HG03045 (cell line): ENCODE measurements at regions not wholly inside any gene's neighbourhood (a gene's known extent, or its start where the extent isn't known, plus 50 kb on each side); places are given as distances from the start of the nearest gene placed in this dataset.
A peak's percentile ranks its signal among the peaks of the same experiment; 100 is the strongest.

Experiments used
- ATAC-seq: cut with Tn5 transposase; IDR thresholded peaks from one replicate; pipeline ENCODE4 v1.9.1; 2021; ENCODE audit warnings: mild to moderate bottlenecking, moderate library complexity; ENCODE audit not compliant: unreplicated experiment

DNA sequence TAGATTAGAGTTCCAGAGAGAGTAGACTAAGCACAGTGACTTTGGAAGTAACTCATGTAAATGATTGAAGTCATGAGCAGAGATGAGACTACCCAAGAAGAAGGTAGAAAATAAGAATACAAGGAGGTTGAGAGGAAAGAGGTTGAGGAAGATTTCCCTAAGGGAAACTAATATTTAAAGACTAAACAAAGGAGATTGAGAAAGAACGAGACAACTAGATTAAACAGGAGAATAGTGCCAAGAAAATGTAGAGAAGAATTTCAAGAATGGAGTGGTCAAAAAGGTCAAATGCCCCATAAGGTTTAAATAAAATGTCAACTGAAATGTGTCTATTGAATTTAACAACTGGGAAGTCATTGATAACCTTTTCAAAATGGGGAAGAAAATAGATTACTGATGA, 59.0 kb downstream of the RPS29 start:
- ATAC-seq: no peak

DNA sequence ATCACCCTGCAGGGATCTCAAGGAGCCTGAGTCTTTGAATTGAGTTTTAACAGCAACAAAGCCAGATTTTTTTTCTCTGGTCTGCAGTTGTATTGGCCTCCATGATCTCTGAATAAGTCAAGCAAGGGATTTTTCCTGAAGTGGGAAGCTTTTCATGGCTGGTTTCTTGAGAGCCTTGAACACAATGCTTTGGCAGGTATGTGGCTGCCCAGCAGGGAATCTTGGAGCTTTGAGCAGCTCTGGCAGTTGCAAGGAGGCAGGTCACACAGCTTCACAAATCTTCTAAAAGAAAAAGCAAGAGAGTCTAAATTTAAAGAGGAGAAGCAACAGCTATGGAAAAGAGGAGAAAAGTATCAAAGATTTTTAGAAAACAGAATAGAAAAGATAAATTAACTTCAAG, 60.1 kb downstream of the RPS29 start:
- ATAC-seq: no peak

DNA sequence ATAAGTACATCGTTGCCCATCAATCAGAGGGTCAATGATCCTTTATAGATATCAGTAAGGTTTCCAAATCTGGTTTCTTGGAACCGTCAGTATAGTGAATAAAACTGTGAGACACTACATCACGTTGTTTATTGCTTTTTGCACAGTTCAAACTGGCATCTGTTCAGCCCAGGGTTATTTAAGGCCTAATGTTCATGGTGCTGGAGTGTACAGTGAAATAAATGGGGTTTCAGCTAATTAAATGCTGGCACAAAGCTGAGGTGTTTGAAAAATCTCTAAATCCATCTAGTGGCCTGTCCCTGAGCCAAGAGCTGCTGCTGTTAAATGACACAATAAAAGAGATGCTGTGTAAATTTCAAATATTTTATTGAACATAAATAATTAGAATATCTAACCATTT, 69.9 kb downstream of the RPS29 start:
- no peak for ATAC-seq

DNA sequence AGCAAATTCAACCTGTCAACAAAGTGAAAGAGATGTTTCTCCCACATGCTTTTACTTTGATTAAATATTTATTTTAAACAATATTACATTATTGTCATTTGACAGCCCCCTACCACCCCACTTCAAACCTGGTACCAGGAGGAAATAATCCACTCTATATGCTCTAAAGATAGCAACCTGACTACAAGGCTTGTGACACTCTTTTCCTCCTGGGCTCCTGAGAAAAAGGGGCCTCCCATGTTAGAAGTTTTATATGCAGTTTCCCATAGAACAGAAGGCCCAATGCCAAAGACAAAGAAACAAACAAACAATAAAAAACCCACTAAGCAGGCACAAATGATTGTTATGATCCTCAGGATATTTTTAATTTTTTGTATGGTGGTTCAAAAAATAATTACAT, 73.6 kb downstream of the RPS29 start:
- ATAC-seq: no peak

DNA sequence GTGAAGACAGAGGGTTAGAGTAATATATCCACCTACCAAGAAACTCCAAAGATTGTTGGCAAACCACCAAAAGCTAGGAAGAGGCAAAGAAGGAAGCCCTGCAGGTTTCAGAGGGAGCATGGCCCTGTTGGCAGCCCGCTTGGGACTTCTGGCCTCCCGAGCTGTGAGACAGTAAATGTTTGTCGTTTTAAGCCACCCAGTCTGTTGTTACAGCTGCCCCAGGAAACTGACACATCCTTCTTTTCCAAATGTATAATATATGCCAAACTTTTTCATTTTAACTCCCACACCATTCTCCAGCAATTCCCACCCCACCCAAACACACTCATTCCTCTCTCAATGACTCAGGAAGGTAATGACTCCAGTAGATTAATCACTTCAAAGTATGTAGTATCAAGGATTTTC, 74.0 kb downstream of the RPS29 start:
- no peak for ATAC-seq

DNA sequence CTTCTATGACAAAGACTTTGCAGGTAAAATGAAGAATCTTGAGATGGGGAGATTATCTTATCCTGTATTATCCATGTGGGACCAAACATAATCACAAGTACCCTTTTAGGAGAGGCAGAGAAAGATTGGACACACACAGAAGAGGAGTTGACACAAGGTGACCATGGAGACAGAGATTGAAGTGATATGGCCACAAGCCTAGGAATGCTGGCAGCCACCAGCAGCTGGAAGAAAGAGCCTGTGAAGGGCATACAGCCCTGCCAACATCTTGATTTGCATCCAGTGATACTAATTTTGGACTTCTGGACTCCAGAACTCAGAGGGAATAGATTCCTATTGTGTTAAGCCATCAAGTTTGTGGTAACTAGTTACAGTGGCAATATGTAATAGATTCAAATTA, 78.1 kb downstream of the RPS29 start:
- ATAC-seq: no peak

- ATAC-seq: no peak
Measured at GRCh38 chr14:49506650-49507049, 79.5 kb downstream of the RPS29 start.

- no peak for ATAC-seq
Measured at GRCh38 chr14:49505041-49505766, 81.0 kb downstream of the RPS29 start.

GRCh38 chr14:49497725-49498348, 88.3 kb downstream of the RPS29 start:
- ATAC-seq: peak; percentile 52

- ATAC-seq: no peak
Measured at GRCh38 chr14:49497267-49497666, 88.9 kb downstream of the RPS29 start.

DNA sequence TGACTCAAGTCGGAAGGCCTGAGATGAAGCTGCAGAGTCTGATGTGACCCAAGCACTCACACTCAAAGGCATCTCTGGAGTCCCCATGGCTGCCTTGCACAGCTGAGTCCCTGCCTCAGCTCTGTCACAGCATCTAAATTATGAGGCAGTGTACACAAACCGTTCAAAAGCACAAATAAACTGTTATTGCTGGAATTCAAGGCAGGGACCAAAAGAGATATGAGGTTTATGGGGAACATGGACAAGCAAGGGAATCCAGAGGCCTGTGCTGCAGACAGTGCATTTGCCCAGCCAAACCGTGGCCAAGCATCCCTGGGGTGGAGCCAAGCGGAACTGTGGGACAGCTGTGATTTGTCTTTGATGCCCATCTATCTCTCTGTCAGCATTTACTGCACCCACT, 91.3 kb downstream of the RPS29 start:
- ATAC-seq: no peak

DNA sequence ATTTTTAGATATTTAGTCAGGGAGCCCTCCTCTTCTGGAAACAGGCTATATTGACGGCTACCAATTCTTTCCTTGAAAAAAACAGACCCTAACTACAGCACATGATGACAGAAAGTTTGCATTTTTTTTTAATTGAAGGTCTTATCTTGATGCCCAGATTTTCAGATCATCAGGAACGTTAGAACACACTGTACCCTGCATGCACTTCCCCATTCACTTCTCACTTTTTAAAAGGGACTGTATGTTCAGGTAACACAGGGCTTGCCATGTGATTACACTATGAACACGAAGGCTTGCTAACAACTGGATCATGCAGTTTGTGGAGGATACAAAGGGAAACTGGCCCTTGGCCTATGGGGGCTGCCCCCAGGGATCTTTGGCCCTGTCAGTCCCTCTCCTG, 92.6 kb downstream of the RPS29 start:
- no peak for ATAC-seq

- ATAC-seq: no peak
Measured at GRCh38 chr14:49492151-49492550, 94.0 kb downstream of the RPS29 start.

DNA sequence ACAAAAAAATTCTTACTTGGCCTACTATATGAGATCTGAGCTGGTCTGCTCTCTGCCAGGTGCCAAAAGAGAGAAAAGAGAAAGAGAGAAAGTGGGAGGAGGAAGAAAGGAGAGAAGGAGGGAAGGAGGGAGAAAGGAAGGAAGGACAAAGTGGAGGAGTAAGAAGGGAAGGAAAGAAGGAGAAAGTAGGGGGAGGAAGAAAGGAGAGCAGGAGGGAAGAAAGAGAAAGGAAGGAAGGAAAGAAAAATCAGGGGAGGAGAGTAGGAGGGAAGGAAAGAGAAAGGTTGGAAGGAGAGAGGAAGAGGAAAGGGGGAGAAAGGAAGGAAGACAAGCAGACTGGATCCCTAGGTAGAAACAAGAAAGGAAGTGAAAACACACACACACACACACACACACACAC, 96.8 kb downstream of the RPS29 start:
- no peak for ATAC-seq

DNA sequence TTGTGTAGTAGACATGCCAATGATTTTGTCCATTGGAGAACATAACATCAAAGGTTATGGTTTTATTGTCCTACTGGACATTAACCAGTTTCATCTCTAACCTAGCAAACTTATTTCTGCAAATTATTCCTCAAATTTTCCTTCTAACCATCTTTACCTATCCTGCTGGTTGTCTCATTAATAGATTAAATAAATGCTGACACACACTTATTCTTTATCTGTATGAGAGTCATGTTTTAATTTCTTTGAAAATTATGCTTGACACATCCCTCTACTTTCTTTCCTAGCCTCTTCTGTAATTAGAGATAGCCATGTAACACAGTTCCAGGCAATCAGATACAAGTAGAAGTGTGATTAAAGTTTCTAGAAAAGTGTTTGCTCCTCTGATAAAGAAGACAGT, 98.9 kb downstream of the RPS29 start:
- no peak for ATAC-seq

DNA sequence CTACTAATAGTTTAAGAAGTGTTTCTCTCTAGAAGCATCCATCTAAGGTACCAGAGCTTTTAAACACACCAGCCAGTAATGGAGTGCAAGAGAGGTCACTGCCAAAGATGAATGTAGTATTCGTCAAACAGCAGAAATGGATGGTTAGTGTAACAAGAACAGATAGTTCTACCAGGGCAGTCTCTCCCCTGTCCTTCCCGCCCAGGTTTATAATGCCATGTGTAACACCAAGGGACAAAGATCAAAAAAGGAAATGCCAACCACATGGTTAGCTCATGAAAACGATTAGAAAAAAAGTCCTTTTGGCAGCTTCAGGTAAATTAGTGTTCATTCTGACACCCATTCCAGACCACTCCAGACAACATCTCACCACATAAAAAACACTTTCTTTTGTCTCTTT, 100.9 kb downstream of the RPS29 start:
- no peak for ATAC-seq

DNA sequence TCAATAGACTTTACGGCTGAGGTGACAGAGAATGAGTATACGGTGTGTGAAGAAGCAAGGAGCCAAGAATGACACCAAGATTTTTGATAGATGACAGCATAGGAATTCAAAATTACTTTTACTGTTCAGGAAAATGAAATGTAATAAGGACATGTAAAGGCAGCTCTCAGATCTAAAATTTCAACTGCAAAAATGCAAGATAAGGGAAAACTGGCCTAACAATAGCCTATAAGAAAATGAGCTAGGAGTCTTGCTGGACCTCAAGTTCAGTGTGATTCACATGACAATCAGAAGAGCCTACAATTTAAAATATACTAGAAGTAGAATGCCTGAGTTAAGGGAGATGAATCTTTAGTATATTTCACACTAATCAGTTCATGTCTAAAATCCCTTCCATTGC, 102.0 kb downstream of the RPS29 start:
- no peak for ATAC-seq

DNA sequence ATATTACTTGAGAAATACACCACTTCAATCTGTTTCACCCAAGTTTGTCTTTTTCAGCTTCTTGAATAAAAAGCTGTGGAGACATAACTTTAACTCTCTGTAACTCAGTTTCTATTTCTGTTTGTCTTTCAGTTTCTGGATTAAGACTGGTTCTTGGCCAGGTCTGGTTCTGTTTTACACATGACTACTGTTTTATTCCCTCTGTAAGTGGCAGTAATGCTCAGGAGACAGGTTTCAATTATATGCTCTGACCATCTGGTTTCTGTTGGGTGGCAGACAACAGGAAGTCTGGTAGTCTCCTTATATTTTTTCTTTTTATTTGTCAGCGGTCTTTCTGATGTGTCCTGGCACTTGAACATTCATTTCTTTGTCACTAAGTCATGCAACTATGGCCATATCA, 102.9 kb downstream of the RPS29 start:
- peak; percentile 62 for ATAC-seq

DNA sequence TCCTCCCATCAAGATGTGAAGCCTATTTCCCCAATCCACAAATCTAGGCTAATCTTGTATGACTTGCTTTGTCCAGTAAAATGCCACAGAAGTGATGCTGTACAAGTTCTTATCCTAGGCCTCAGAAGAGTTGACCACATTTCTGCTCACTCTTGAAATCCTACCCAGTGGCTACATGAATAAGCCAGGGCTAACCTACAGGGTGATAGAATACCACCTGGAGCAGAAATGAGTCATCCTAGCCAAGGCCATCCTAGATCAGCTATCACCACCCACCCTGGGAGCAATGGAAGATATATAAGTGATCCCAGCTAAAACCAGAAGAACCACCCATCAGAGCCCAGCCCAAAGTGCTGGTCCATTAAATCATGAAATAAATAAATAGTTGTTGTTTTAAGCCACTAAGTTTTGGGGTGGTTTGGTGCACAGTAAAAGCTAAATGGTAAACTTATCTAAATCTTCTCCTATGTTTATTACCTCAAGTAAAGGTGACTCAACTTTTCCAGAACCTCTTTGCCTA, 105.1 kb downstream of the RPS29 start:
- ATAC-seq: no peak

- no peak for ATAC-seq
Measured at GRCh38 chr14:49480053-49480760, 106.0 kb downstream of the RPS29 start.

GRCh38 chr14:49479432-49479831, 106.7 kb downstream of the RPS29 start:
- no peak for ATAC-seq

DNA sequence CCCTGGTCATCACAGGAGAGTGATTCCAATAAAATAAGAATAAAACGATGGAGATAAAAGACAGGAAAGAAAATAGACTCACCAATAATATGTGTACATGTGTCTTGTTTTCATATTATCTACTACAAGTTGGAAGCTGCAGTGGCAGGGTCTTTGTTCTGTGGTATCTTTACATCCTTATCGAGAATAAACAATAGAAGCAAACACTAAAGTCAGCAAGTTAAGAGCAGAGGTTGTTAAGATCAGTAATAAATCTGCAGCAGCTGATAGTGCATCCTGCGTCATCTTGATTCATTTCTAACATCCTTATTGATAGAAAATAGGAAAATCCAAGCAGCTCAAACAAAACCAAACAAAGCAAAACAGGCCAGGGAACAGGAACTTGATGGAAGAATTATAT, 107.4 kb downstream of the RPS29 start:
- ATAC-seq: no peak
